Islet precursor cell (in vitro differentiated cells): ENCODE measurements at regions not wholly inside any gene's neighbourhood (a gene's known extent, or its start where the extent isn't known, plus 50 kb on each side); places are given as distances from the start of the nearest gene placed in this dataset.
"Not testable (repeated sequence)": the region's sequence is repeated elsewhere in the genome, so short reads cannot be mapped to it uniquely, and the experiment has no call there.

Source experiments
- DNase-seq: peaks from one replicate; pipeline ENCODE4 v3.0.0-alpha.2; 2018

DNA sequence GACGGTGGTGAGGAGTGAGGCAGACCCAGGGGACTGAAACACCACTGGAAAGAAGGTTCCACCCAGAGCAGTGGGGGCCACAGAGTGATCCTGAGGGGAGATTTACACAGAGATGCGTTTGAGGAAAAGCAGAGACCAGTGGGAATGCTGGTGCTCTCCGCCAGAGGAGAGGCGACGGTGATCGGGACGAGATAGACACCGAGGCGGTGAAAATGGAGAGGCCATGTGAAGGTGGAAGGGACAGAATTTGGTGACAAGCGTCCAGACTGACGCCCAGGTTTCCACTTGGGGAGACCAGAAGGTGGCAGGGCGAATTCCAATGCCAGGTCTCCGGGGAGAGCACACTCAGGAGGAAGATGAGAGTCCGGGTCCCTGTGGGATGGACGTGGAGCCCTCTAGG, 374.8 kb downstream of the CNTNAP3B start:
- DNase-seq = peak; percentile 7

GRCh38 chr9:41741897-41742296, 387.3 kb downstream of the CNTNAP3B start:
- not testable (repeated sequence) for DNase-seq

GRCh38 chr9:41741173-41741572, 388.1 kb downstream of the CNTNAP3B start:
- not testable (repeated sequence) for DNase-seq

DNA sequence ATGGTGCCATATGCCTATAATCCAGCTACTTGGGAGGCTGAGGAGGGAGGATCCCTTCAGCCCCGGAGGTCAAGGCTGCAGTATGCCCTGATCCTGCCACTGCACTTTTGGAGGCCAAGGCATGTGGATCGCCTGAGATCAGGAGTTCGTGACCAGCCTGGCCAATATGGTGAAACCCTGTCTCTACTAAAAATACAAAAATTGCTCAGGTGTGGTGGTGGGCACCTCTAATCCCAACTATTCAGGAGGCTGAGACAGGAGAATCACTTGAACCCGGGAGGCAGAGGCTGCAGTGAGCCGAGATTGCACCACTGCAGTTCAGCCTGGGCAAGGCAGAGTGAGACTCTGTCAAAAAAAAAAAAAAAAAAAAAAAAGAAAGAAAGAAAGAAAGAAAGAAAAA, 390.5 kb downstream of the CNTNAP3B start:
- not testable (repeated sequence) for DNase-seq

DNA sequence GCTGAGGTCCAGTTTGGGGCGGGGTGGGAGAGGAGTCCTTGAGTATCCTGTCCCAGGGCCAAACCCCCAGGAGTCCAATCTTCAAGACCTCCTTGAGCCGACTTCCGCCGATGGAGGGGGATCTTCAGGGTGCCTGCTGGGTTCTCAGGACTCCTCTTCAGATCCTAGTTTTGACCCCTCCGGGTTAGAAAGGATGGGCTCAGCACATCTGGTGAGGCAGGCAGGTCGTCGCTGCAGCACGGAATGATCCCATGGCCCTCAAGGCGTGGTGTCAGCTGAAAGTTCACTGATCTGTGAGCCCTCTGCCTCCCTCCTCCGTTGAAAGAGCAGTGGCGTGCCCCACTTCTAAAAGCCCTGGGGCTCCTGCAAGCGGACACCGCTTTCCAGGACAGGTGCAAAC, 430.0 kb downstream of the CNTNAP3B start:
- DNase-seq = not testable (repeated sequence)

DNA sequence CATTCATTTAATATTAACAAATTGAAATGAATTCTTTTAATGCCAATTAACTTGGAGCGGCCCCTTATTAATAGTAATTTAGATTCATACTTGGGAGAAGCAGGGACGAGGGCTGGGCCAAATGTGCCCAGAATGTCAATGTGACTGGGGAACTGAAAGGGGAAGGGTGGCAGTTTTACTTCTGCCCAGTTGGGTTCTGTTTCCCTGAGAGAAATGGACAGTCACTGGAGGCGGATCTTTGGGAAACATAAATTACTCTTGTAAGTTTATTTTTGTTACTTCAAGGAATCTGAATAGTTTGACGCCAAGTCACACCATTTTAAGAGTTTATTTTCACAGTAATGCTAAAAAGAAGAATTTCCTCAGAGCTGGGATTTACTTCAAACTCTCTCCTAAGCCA, 432.1 kb downstream of the CNTNAP3B start:
- not testable (repeated sequence) for DNase-seq

- DNase-seq = not testable (repeated sequence)
Measured at GRCh38 chr9:41679312-41679711, 449.9 kb downstream of the CNTNAP3B start.

DNA sequence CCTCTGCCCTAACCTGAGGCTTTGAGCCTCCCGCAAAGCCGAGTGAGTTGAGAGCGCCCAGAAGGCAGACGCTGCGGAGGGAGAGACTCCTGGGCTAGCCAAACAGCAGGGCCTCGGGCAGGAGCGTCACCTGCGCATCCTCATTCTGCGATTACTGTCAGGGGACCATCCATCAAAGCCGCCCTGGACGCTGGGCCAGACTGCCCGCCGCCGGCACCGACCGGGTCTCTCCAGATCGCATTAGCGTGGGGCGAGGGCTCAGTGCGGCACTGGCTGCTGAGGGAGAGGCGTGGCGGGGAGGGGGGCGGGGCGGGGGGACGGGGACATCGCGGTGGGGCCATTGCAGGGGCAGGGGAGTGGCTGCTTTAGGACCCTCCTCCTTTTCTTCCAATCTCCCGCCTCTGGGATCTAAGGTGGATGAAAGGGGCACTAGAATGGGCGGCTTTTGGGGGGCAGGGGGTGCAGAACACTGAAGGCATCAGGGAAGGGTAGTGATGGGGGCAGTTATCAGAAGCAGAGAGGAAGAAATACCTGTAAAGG, 465.7 kb downstream of the CNTNAP3B start:
- DNase-seq = peak; percentile 83

GRCh38 chr9:41658706-41659105, 469.6 kb upstream of the ZNG1F start:
- DNase-seq = not testable (repeated sequence)

DNA sequence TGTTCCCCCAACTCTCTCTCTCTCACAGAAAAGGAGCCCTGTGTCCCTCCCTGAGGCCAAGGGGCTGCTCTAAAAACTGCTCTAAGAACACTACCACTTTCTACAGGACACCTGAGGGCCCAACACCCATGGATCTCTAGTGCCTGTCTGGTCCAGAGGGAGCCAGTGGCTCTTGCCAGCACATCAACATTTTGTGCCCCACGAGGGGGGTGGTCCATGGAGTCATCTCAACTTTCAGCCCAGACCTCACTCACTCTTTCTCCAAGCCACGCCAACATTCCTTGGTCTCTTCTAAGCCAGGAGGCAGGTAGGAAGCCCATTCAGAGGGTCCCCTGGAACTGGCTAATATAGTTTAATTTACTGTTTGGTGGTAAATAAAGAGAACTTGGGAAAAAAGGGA, 469.0 kb upstream of the ZNG1F start:
- DNase-seq = not testable (repeated sequence)

DNA sequence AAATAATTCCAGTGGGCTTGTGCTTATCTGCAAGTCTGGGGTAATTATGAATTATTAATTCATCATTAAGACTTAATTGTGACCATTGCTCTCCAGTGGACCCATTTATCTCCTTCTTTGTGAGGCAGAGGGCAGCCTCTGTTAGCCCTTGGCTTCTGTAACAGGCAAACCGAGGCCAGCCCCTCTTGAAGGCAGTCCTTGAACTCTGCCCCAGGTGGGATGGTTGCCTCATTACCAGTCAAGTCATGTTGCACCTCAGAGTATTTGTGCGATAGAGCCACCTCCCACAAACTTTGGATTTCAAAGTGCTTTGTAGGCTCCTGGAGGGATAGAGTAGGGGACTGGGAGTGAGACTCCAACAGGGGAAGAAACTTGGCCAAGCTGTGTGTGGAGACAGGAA, 468.0 kb upstream of the ZNG1F start:
- DNase-seq = not testable (repeated sequence)

DNA sequence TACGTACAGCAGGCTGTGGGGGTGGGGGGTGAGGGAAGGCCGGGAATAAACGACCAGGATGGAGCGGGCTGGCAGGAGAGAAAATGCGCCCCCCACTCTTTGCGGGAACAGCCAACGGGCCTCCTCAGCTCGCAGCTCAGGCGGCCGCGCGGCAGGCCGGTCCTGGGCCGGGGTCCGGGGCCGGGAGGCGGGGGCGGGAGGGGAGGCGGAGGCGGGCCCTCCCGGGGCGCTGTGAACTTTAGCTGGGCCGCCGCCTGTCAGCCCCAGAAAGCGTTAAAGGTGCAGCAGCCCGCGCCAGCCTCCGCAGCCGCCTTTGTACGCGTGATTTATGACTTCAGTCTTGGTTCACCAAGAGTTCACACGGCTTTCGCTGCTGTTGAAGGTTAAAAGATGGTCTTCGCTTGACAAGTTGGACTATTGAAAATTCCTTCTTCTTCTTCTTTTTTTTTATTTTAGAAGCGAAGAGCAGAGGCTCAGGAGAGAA, 466.0 kb upstream of the ZNG1F start:
- DNase-seq = not testable (repeated sequence)

GRCh38 chr9:41654349-41654748, 465.2 kb upstream of the ZNG1F start:
- not testable (repeated sequence) for DNase-seq

GRCh38 chr9:41653560-41654340, 464.6 kb upstream of the ZNG1F start:
- DNase-seq = not testable (repeated sequence)

GRCh38 chr9:41652800-41653199, 463.7 kb upstream of the ZNG1F start:
- DNase-seq = not testable (repeated sequence)

DNA sequence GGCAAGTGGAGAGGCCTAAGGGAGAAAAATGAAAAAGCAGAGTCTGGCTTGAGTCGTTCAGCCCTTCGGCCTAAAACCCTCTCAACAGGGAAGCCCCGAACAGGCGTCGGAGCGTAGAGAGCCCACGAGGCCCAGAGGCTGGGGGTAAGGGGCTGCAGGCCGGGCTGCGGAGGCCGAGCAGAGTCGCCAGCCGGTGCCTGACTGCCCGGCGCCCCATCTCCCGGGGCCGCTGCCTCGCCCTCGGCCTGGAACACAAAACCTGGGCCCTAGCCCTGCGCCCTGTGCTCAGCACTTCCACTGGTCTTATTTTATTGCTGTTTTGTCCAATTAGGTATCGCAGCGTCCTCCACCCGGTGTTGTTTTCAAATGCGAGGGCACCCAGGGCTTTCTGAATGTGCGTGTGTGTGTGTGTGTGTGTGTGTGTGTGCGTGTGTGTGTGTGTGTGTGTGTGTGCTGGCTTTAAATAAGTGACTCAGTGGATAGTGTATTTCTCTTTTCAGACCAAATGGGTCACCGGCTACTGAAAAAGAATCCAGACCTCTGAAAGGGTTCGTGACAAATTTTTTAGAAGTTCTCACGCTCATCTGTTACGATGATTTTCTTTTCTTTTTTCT, 463.1 kb upstream of the ZNG1F start:
- DNase-seq = not testable (repeated sequence)

GRCh38 chr9:41650086-41650485, 461.0 kb upstream of the ZNG1F start:
- DNase-seq = not testable (repeated sequence)

DNA sequence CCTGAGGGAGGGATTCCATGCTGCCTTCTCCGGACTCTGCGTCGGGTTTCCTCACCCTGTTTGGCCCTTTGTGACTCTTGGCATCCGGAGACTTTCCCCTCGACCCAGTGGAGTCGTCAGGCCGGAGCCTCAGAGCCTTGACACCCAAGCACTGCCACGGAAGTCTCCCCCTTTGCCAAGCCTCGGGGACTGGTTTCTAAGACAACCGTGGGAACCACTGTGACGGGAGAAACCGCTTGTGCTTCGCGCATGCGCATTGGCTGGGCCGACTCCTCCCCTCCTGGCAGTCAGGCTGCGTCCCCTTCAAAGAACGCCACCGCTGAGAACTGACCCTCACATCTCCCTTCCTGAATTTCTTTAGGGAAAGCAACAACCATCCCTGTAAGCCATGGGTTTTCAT, 459.4 kb upstream of the ZNG1F start:
- not testable (repeated sequence) for DNase-seq

- not testable (repeated sequence) for DNase-seq
Measured at GRCh38 chr9:41646246-41646645, 457.1 kb upstream of the ZNG1F start.

DNA sequence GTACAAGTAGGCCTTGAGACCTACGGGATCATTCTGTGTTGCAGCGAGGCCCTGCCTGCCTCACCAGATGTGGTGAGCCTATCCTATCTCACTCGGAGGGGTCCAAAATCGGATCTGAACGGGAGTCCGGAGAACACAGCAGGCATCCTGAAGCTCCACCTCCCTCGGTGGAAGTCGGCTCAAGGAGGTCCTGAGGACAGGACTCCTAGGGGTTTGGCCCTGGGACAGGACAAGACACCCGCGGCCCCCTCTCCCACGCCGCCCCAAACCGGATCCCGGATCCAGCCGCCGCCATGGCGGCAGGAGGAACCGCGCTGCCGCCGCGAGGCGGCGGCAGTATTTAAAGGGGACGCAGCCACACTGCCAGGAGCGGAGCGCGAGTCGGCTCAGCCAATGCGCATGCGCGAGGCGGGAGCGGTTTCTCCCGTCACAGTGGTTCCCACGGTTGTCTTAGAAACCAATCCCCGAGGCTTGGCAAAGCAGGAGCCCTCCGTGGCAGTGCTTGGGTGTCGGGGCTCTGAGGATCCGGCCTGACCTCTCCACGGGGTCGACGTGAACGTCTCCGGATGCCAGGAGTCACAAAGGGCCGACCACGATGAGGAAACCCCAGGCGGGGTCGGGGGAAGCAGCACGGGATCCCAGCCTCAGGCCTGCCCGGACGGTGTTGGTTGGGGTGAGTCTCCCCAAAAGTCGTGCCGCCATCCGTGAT, 454.6 kb upstream of the ZNG1F start:
- DNase-seq = peak; percentile 79

DNA sequence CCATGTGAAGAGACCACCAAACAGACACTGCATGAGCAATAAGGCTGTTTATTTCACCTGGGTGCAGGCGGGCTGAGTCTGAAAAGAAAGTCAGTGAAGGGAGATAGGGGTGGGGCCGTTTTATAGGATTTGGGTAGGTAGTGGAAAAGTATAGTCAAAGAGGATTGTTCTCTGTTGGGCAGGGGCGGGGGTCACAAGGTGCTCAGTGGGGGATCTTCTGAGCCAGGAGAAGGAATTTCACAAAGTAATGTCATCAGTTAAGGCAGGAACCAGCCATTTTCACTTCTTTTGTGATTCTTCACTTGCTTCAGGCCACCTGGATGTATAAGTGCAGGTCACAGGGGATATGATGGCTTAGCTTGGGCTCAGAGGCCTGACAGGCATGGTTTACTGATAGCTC, 444.6 kb upstream of the ZNG1F start:
- DNase-seq = not testable (repeated sequence)

GRCh38 chr9:41623666-41624065, 434.5 kb upstream of the ZNG1F start:
- not testable (repeated sequence) for DNase-seq

DNA sequence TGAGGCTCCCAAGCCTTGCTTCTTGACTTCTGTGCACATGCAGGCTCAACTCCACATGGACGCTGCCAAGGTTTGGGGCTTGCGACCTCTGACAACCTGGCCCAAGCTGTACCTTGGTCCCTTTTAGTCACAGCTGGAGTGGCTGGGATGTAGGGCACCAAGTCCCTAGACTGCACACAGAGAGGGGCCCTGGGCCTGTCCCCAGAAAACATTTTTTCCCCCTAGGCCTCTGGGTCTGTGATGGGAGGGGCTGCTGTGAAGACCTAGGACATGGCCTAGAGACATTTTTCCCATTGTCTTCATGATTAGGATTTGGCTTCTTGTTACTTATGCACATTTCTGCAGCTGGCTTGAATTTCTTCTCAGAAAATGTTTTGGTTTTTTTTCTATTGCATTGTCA, 430.1 kb upstream of the ZNG1F start:
- not testable (repeated sequence) for DNase-seq
